ENCODE measurements at regions not wholly inside any gene's neighbourhood (a gene's known extent, or its start where the extent isn't known, plus 50 kb on each side); places are given as distances from the start of the nearest gene placed in this dataset.

- no peak for TF ChIP-seq CTCF (IDR thresholded peaks at IDR 0.05; ENCODE audit: low read depth, low read length)
- DNase-seq (ENCODE audit: extremely low read depth, low read depth), result no peak
Measured at GRCh38 chr20:4504814-4505213, 181.4 kb upstream of the PRNP start.

GRCh38 chr20:4502756-4503155 lies 183.5 kb upstream of the PRNP start:
- no peak for TF ChIP-seq CTCF (IDR thresholded peaks at IDR 0.05; ENCODE audit: low read depth, low read length)

GRCh38 chr20:4493386-4493785 lies 192.9 kb upstream of the PRNP start:
- TF ChIP-seq CTCF (IDR thresholded peaks at IDR 0.05; ENCODE audit: low read depth, low read length), result no peak
- DNase-seq (ENCODE audit: extremely low read depth, low read depth), result no peak

More at GRCh38 chr20:4502756-4503155, 183.5 kb upstream of the PRNP start:
- DNase-seq (ENCODE audit: extremely low read depth, low read depth), result no peak

- no peak for DNase-seq (ENCODE audit: extremely low read depth, low read depth)
Measured at GRCh38 chr20:4491643-4492042, 194.6 kb upstream of the PRNP start.

GRCh38 chr20:4490606-4491280 lies 195.5 kb upstream of the PRNP start:
- no peak for TF ChIP-seq CTCF (IDR thresholded peaks at IDR 0.05; ENCODE audit: low read depth, low read length)
- no peak for DNase-seq (ENCODE audit: extremely low read depth, low read depth)

More at GRCh38 chr20:4491643-4492042, 194.6 kb upstream of the PRNP start:
- TF ChIP-seq CTCF (IDR thresholded peaks at IDR 0.05; ENCODE audit: low read depth, low read length), result no peak

- DNase-seq (ENCODE audit: extremely low read depth, low read depth), result no peak
- TF ChIP-seq CTCF (IDR thresholded peaks at IDR 0.05; ENCODE audit: low read depth, low read length), result no peak
Measured at GRCh38 chr20:4490045-4490444, 196.2 kb upstream of the PRNP start.

GRCh38 chr20:4488407-4489339 lies 197.6 kb upstream of the PRNP start:
- TF ChIP-seq CTCF (IDR thresholded peaks at IDR 0.05; ENCODE audit: low read depth, low read length), result no peak
- DNase-seq (ENCODE audit: extremely low read depth, low read depth), result no peak
